WI38 (cell line): ENCODE measurements at regions not wholly inside any gene's neighbourhood (a gene's known extent, or its start where the extent isn't known, plus 50 kb on each side); places are given as distances from the start of the nearest gene placed in this dataset.

Experiments used
- H3K4me3 ChIP-seq: 2 replicates; pipeline ENCODE4 v1.5.1; 2011; ENCODE audit warnings: low read depth, mild to moderate bottlenecking, control low read depth, low read length
- TF ChIP-seq, protein P1 (sequence below): IDR thresholded peaks from 2 replicates; pipeline ENCODE4 v1.5.1; 2012; ENCODE audit warnings: low read depth, mild to moderate bottlenecking, control low read depth, low read length

DNA sequence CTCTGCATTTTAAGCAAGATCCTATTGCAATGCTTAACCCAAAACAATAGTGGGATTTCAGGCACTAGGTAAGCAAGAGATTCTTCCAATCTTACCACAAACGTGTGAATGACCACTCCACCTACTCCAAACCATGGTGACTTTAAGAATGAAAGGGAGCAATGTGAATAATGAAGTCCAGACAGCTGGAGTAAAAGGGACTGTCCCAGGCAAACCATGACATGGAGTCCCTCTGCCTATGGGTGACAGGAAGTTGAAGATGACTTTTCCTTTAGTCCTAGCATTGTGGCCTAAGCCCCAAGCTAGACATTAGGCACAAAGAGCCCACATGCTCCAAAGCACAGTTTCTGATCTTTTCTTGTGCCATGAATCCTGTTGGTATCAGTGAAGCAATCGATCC, 179.0 kb downstream of the SHQ1 start:
- no peak overlapping the region for H3K4me3 ChIP-seq
- TF ChIP-seq, protein P1, sequence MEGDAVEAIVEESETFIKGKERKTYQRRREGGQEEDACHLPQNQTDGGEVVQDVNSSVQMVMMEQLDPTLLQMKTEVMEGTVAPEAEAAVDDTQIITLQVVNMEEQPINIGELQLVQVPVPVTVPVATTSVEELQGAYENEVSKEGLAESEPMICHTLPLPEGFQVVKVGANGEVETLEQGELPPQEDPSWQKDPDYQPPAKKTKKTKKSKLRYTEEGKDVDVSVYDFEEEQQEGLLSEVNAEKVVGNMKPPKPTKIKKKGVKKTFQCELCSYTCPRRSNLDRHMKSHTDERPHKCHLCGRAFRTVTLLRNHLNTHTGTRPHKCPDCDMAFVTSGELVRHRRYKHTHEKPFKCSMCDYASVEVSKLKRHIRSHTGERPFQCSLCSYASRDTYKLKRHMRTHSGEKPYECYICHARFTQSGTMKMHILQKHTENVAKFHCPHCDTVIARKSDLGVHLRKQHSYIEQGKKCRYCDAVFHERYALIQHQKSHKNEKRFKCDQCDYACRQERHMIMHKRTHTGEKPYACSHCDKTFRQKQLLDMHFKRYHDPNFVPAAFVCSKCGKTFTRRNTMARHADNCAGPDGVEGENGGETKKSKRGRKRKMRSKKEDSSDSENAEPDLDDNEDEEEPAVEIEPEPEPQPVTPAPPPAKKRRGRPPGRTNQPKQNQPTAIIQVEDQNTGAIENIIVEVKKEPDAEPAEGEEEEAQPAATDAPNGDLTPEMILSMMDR, result no peak

- TF ChIP-seq, protein P1, result no peak
Measured at GRCh38 chr3:72666447-72666755, 181.8 kb downstream of the SHQ1 start.

DNA sequence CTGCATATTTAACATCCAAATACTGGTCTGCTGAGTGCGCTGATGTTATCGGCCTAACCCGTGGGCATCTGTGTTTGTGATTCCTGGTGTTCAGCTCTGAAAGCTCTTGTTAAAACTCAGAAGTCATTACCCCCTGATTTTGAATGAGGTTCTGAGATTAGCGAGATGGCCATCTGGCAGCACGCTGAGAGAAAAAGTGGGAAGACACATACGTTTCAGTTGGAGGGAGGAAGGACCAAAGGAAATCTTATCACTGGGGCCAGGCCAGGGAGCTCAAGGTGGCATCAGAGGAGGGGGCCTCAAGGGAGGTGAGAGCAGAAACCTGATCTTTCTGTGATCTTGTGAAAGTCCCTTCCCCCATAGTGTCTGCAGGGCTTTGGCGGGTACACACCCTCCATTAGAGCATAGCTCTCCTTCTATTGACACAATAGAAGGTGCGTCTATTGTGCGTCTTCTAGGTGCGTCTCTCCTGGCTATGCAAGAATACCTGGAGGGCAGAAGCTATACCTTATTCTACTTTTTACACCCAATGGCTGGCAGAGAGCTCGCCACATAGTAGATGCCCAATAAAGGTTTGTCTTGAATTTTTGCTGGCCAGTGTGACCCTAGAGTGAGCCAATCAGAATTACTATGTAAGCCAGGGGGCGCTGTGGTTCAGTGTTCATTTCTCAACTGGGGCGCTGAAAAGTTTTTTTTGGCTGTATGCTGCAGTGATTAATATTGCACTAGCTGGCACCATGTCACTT, 182.4 kb downstream of the SHQ1 start:
- H3K4me3 ChIP-seq, result no peak overlapping the region
- TF ChIP-seq, protein P1, result peak; percentile 31

More at GRCh38 chr3:72666447-72666755, 181.8 kb downstream of the SHQ1 start:
- H3K4me3 ChIP-seq, result no peak overlapping the region

- TF ChIP-seq, protein P1, result no peak
- no peak overlapping the region for H3K4me3 ChIP-seq
Measured at GRCh38 chr3:72665103-72665502, 183.1 kb downstream of the SHQ1 start.

- TF ChIP-seq, protein P1, result no peak
- H3K4me3 ChIP-seq, result no peak overlapping the region
Measured at GRCh38 chr3:72664184-72664975, 183.9 kb downstream of the SHQ1 start.

DNA sequence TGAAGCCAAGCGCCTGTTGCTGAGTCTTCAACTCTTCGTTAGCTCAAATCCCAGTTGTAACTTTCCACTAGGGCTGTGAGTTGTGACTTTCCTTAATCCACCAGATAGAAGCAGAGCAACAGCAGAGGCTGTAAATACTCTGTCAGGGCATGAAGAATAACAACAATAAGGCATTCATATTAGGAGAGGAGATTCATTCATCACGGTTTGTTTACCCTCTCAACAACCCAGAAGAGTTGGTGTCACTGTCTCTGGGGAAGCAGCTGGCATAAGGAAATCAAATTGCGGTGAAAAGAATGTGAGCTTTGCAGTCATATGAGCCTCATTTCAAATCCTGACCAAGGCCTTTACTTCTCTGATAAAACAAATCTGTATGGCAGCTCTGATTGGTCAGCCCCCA, 184.8 kb downstream of the SHQ1 start:
- H3K4me3 ChIP-seq, result no peak overlapping the region
- TF ChIP-seq, protein P1, result no peak

DNA sequence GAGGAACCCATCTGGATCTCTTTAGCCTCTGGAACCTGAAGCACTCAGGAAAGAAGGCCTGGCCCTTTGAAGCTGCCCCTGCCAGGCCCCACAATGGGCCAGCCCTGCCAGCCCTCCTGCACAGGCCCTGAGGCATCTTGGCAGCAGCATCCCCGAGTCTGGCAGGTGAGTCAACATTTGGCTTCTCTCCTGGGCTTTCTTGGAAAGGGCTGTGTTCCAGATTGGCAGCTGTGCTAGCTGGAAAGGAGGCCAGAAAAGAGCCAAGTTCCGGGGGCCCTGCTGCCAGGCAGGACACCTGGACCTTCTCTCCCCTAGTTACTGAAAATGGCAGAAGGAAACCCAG, 187.2 kb downstream of the SHQ1 start:
- TF ChIP-seq, protein P1, result no peak
- H3K4me3 ChIP-seq, result no peak overlapping the region
